Naive B cell (primary cell): ENCODE measurements at regions not wholly inside any gene's neighbourhood (a gene's known extent, or its start where the extent isn't known, plus 50 kb on each side); places are given as distances from the start of the nearest gene placed in this dataset.
A peak's percentile ranks its signal among the peaks of the same experiment; 100 is the strongest.

Source experiments
- ATAC-seq, 2 donors: fragments of 150-1000 bp; cut with Tn5 transposase; 2 replicates each; pipeline ENCODE4 v1.10.0; 2021; ENCODE audit warnings: low read depth in 2 of 2, mild to moderate bottlenecking in 2 of 2, moderate library complexity in 2 of 2
- DNase-seq: peaks from one replicate; pipeline ENCODE4 v3.0.0; 2022
- H3K27ac Mint-ChIP-seq, 6 donors: one replicate each; pipeline ENCODE4 v1.8.0; 2020 to 2022; ENCODE audit warnings: mild to moderate bottlenecking in 6 of 6, mixed read lengths in 6 of 6, moderate library complexity in 5 of 6, inconsistent platforms in 2 of 6
- H3K27me3 Mint-ChIP-seq, 3 donors: one replicate each; pipeline ENCODE4 v1.8.0; 2021 to 2022; ENCODE audit warnings: mixed read lengths in 3 of 3, mild to moderate bottlenecking in 1 of 3
- H3K36me3 Mint-ChIP-seq, 2 donors: one replicate each; pipeline ENCODE4 v1.8.0; 2020 to 2022; ENCODE audit warnings: mixed read lengths in 2 of 2, inconsistent platforms in 1 of 2, mild to moderate bottlenecking in 1 of 2
- H3K4me1 Mint-ChIP-seq, 3 donors: one replicate each; pipeline ENCODE4 v1.8.0; 2020 to 2022; ENCODE audit warnings: mixed read lengths in 3 of 3, inconsistent platforms in 1 of 3, mild to moderate bottlenecking in 1 of 3, moderate library complexity in 1 of 3
- H3K4me3 Mint-ChIP-seq, 8 donors: one replicate each; pipeline ENCODE4 v1.8.0; 2020 to 2022; ENCODE audit warnings: mild to moderate bottlenecking in 8 of 8, mixed read lengths in 8 of 8, moderate library complexity in 8 of 8, inconsistent platforms in 2 of 8
- H3K9me3 Mint-ChIP-seq, 7 donors: one replicate each; pipeline ENCODE4 v1.8.0; 2020 to 2022; ENCODE audit warnings: mixed read lengths in 7 of 7, mild to moderate bottlenecking in 5 of 7, inconsistent platforms in 2 of 7, moderate library complexity in 1 of 7

DNA sequence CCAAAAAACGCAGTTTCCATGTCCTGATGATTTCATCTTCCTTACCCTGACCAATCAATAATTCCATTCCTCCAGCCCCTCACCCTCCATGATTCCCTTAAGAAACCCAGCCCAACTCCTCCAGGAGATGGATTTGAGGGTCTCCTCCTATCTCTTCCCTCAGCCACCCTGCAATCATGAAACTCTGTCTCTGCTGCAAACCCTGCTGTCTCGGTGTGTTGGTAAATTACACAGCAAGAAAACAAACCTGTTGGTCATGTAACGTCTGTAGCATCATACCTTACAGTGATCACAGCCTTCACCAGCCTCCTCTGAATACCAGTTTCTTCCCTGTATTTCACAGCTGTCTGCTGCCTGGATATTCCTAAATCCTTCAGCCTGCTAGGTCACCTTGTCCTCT lies 300.7 kb upstream of the NEBL start:
- ATAC-seq (no peak), DNase-seq (no peak)
- Mint-ChIP-seq H3K36me3 (peaks cover 0 to 13% of the 10 kb centered on the region in 2 donors), H3K4me3 (no peak overlapping the region), H3K27me3 (peaks cover 0 to 6% (median 4%) of the 10 kb centered on the region in 3 donors), H3K9me3 (peaks cover 2 to 24% (median 12%) of the 10 kb centered on the region in 7 donors), H3K27ac (no peak overlapping the region), H3K4me1 (no peaks in the 10 kb centered on the region)

DNA sequence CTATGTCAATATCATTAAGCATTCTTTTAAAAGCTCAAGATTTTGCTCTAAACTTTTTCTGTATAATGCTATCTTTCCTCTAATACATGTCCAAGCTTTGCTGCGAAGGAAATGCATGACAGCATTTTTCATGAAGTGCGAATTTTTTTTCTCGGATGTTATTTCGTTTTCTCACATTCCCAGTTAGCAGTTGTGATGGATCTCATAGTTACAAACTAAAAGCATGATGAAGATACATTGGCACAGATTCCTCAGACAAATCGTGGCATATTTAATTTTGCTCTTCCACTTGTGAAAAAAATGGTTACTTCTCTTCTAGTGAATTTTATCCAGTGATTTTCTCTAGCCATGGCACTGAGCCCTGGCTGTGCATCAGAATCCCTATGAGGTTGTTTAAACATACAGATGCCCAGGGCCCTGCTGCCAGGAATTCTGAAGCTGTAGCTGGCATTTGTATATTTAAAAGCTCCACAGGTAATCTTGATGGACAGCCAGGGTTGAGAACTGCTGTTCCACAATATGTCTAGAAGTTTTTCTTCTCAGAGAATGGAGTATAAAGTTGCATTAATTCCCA lies 299.8 kb upstream of the NEBL start:
- Mint-ChIP-seq H3K27ac (no peak overlapping the region), H3K27me3 (peaks cover 0 to 7% (median 6%) of the 10 kb centered on the region in 3 donors), H3K36me3 (peaks cover 0 to 13% of the 10 kb centered on the region in 2 donors), H3K9me3 (peaks cover 2 to 24% (median 12%) of the 10 kb centered on the region in 7 donors), H3K4me3 (no peak overlapping the region), H3K4me1 (no peaks in the 10 kb centered on the region)
- DNase-seq (no peak), ATAC-seq (no peak)

DNA sequence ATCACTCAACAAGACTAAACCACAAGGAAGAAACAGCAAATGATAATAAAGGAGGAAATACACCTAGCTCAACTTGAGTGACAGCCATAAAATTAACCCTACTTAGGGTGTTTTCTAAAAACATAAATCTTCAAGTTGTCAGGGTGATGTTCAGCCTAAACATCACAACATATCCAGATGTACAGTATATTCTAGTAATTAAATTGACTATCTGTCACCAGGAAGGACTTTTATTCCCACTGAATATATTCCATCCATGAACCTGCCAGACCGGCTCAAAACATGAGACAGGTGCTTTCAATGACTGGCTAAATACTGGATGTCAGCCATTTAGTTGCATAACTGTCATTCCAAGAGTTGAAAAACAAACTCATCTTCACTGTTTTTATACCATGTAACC lies 298.1 kb upstream of the NEBL start:
- H3K4me1 Mint-ChIP-seq, result no peaks in the 10 kb centered on the region

DNA sequence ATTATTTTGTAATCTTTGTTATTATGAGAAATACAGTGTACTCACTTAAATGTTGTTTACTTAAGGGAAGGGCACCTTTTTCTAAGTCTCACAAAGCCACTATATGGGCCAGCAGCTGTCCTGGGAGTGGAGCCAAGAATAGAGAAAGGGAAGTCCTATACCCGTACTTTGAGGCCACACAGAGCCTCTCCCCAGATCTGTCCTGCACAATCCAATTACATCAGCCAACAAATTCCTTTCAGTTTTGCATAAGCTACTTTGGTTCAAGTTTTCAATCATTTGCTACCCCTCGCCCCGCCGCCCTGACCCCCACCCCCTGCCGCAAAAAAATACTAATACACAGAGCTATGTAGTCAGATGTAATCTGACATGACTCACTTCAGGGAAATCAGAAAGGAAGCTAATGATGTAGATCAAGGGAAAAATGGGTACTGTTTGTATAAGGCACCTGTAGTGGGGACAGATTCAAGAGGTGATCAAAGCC lies 297.4 kb upstream of the NEBL start:
- no peaks in the 10 kb centered on the region for H3K4me1 Mint-ChIP-seq
- ATAC-seq (no peak), DNase-seq (no peak)
- H3K36me3 Mint-ChIP-seq, result peaks cover 0 to 13% of the 10 kb centered on the region in 2 donors
- peaks cover 2 to 24% (median 13%) of the 10 kb centered on the region in 7 donors for H3K9me3 Mint-ChIP-seq
- peaks cover 0 to 7% (median 5%) of the 10 kb centered on the region in 3 donors for H3K27me3 Mint-ChIP-seq
- H3K4me3 Mint-ChIP-seq, result no peak overlapping the region
- H3K27ac Mint-ChIP-seq, result no peak overlapping the region

More for the DNA sequence above, 298.1 kb upstream of the NEBL start:
- ATAC-seq (no peak), DNase-seq (no peak)
- H3K27ac Mint-ChIP-seq, result no peak overlapping the region
- peaks cover 0 to 7% (median 5%) of the 10 kb centered on the region in 3 donors for H3K27me3 Mint-ChIP-seq
- no peak overlapping the region for H3K4me3 Mint-ChIP-seq
- H3K36me3 Mint-ChIP-seq, result peaks cover 0 to 13% of the 10 kb centered on the region in 2 donors
- peaks cover 2 to 24% (median 12%) of the 10 kb centered on the region in 7 donors for H3K9me3 Mint-ChIP-seq

DNA sequence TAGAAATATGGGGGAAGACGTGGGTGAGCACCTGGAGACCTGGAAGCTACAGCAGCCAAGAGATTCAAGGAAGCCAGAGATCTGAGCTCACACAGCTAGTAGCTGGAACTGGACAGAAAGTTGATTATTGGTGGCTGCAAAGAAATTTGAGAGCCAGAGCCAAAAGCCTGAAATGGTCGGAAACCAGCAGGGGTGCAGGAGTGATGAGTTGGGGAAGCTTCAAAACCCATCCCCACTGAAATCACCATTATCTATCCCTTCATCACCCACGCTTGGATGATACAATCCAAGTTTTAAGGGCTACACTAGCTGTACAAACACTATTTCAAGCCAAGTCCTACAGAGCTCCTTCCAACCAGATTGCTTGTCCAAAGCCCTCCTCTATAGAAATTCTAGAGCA lies 296.1 kb upstream of the NEBL start:
- Mint-ChIP-seq H3K4me3 (no peak overlapping the region), H3K9me3 (peaks cover 5 to 24% (median 15%) of the 10 kb centered on the region in 7 donors), H3K27ac (no peak overlapping the region), H3K4me1 (no peaks in the 10 kb centered on the region), H3K27me3 (peaks cover 0 to 7% (median 5%) of the 10 kb centered on the region in 3 donors), H3K36me3 (peaks cover 0 to 8% of the 10 kb centered on the region in 2 donors)
- no peak for DNase-seq
- no peak for ATAC-seq

DNA sequence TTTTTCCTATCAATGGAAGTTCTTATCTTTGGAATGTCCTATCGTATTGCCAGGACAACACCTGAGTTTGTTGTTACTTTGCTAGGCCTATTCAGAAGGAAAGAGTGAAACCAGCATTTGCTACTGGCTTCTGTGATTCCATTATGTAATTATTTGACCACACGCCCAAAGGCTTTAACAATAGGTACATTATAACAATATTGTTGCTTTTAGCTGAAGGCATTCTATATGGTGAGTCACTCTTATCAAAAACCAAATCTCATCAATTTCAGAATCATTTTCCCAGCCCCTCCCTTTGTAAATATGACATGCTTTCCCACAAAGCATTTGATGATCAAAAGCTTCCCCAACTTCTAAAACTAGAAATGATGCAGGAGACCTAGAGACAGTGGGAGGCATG lies 294.4 kb upstream of the NEBL start:
- H3K9me3 Mint-ChIP-seq, result peaks cover 2 to 9% (median 5%) of the 10 kb centered on the region in 7 donors
- H3K36me3 Mint-ChIP-seq, result no peaks in the 10 kb centered on the region
- H3K4me1 Mint-ChIP-seq, result no peaks in the 10 kb centered on the region
- H3K4me3 Mint-ChIP-seq, result no peak overlapping the region
- DNase-seq (no peak), ATAC-seq (no peak)
- no peak overlapping the region for H3K27ac Mint-ChIP-seq
- H3K27me3 Mint-ChIP-seq, result peaks cover 0 to 7% (median 5%) of the 10 kb centered on the region in 3 donors

DNA sequence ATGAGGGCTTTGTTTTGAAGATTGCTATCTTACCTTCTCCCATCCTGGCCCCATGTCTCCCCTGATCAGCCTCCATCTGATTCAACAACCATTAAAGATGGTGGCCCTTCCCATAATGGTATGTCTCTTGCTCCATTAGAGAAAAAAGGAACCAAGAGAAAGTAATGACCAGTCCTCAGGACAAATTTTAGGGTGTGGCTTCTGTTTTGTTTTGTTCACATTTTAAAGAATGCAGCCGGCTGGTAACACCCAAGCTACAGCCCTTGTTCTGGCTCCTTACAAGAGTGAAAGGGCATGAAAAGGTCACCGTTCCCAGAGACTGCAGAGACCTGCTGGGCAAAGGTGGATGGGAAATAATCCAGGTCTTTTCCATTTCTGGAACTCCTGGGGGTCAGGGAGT lies 287.9 kb upstream of the NEBL start:
- Mint-ChIP-seq H3K4me3 (no peak overlapping the region), H3K27me3 (peaks cover 0 to 6% (median 4%) of the 10 kb centered on the region in 3 donors), H3K36me3 (no peaks in the 10 kb centered on the region), H3K27ac (no peak overlapping the region), H3K9me3 (peaks cover 3 to 14% (median 7%) of the 10 kb centered on the region in 7 donors), H3K4me1 (no peaks in the 10 kb centered on the region)
- no peak for DNase-seq
- no peak for ATAC-seq

DNA sequence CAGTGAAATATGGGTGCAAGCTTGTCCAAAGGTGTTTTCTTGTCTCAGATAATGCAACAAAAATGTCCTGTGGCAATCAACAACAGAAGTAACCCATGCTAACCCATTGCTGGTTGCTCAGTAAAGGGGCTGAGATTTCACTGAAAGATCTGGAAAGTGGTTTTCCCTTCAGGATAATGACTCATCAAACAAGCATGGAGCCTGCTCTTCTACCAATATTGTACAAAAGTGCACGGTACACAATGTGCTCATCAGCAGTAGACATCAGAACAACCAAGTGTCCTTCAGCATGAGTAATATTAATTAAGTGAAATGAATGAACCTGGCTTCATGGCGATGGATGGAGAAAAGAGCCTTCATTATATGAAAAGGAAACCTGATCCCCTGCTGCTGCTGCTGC lies 287.1 kb upstream of the NEBL start:
- peaks cover 0 to 10% (median 6%) of the 10 kb centered on the region in 3 donors for H3K27me3 Mint-ChIP-seq
- peaks cover 2 to 17% (median 7%) of the 10 kb centered on the region in 7 donors for H3K9me3 Mint-ChIP-seq
- H3K36me3 Mint-ChIP-seq, result no peaks in the 10 kb centered on the region
- no peak overlapping the region for H3K4me3 Mint-ChIP-seq
- H3K4me1 Mint-ChIP-seq, result no peaks in the 10 kb centered on the region
- DNase-seq, result no peak
- ATAC-seq, result no peak
- H3K27ac Mint-ChIP-seq, result no peak overlapping the region

DNA sequence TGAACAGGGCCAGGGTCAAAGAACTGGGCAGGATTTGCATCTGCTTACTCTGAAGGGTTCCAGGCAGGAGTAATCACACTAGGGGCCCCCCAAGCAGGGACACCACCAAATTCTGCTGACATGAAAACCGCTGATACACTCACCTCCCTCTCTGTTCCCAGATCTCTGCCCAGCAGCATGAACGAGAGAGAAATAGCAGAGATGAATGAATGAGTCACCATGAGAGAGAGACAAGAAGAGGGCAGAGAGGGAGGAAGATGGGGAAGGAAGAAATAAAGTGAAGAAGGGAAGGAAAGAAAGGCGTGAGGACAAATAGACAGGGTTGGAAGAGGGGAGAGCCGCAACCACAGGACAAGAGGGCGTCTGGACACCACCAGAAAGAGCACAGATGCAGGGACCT lies 285.9 kb upstream of the NEBL start:
- ATAC-seq (no peak), DNase-seq (no peak)
- H3K36me3 Mint-ChIP-seq, result no peaks in the 10 kb centered on the region
- H3K9me3 Mint-ChIP-seq, result peaks cover 0 to 18% (median 3%) of the 10 kb centered on the region in 7 donors
- no peaks in the 10 kb centered on the region for H3K4me1 Mint-ChIP-seq
- no peak overlapping the region for H3K4me3 Mint-ChIP-seq
- no peak overlapping the region for H3K27ac Mint-ChIP-seq
- H3K27me3 Mint-ChIP-seq, result peaks cover 0 to 15% (median 14%) of the 10 kb centered on the region in 3 donors

DNA sequence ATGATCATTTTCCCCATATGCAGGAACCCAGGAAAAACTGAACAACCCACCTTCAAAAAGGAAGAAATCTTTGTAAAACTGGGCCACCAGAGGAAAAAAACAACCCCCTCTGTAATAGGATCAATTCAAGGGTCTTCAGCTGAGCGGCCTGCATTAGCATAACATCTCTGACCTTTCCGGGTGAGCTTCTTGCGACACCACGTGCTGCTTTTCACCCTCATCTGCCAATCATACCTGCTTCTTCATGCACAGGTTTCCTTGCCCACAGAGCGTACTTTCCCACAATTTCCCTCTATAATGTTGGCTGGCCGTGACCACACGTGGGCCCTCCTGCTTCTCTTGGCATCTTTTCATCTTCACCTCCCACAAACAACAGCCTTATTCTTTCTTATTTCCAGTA lies 284.3 kb upstream of the NEBL start:
- Mint-ChIP-seq H3K36me3 (no peaks in the 10 kb centered on the region), H3K4me1 (no peaks in the 10 kb centered on the region), H3K4me3 (peak overlapping the region in 1 of 8 donors; percentile 81), H3K27ac (no peak overlapping the region), H3K9me3 (peaks cover 0 to 18% (median 3%) of the 10 kb centered on the region in 7 donors), H3K27me3 (peaks cover 7 to 31% (median 23%) of the 10 kb centered on the region in 3 donors)
- no peak for ATAC-seq
- DNase-seq, result no peak

DNA sequence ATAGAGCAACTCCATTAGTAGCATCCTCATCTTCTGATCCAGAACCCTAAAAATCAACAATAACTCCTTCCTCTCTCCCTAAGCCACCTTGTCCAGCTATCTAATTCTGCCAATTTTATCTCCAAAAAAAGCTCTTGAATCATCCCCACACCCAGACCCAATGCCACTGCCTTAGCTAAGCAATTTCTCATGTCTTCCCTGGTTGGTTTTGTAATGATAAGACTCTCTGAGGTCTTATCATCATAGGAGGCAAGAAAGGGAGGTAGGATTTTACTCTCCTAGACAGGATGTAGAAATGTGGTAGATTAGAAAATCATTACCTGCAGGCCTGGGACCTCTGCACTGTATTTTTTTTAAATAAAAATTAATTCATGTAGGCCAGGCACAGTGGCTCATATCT lies 283.5 kb upstream of the NEBL start:
- peaks cover 0 to 18% (median 3%) of the 10 kb centered on the region in 7 donors for H3K9me3 Mint-ChIP-seq
- peaks cover 10 to 37% (median 27%) of the 10 kb centered on the region in 3 donors for H3K27me3 Mint-ChIP-seq
- no peak overlapping the region for H3K4me3 Mint-ChIP-seq
- H3K27ac Mint-ChIP-seq, result no peak overlapping the region
- H3K36me3 Mint-ChIP-seq, result no peaks in the 10 kb centered on the region
- ATAC-seq, result no peak
- H3K4me1 Mint-ChIP-seq, result no peaks in the 10 kb centered on the region
- no peak for DNase-seq

DNA sequence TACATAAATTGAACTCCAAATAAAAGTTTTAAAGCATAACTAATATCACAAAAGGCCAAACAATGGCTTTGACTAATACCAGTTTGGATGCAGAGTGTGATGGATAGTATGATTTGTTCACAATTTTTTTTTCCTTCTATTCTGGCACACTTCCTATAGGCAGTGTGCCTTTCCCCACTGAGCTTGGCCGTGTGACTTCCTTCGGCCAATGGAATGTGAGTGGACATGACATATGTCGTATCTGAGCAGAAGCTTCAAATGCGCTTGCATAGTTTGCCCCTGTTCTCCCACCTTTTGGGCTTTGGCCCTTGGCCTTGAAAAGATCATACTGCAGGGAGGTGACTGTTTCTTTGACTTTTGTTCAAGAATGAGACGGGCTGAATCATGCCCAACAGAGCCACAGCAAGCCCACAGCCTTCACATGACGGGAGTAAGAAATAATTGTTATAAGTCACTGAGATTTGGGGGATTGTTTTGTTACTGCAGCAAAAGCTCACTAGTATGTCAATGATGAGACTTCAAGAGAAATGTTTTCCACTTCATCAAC lies 279.9 kb upstream of the NEBL start:
- peaks cover 27 to 66% (median 47%) of the 10 kb centered on the region in 3 donors for H3K27me3 Mint-ChIP-seq
- H3K4me1 Mint-ChIP-seq, result peaks cover 0 to 10% (median 3%) of the 10 kb centered on the region in 3 donors
- H3K4me3 Mint-ChIP-seq, result no peak overlapping the region
- DNase-seq (no peak), ATAC-seq (no peak)
- no peak overlapping the region for H3K27ac Mint-ChIP-seq
- H3K36me3 Mint-ChIP-seq, result peaks cover 0 to 7% of the 10 kb centered on the region in 2 donors
- H3K9me3 Mint-ChIP-seq, result peaks cover 0 to 18% (median 3%) of the 10 kb centered on the region in 7 donors

DNA sequence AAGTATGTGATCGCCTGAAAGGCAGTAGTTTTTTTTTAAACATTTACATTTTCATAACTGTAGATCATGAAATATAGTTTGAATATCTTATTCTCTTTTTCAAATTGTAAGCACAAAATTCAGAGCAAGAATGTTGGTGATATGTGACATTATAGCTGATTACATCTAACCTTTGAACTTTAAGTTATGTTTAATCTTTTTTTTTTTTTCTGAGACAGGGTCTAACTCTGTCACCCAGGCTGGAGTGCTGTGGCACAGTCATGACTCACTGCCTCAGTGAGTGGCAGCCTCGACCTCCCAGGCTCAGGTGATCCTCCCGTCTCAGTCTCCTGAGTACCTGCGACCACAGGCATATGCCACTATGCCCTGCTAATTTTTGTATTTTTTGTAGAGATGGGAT lies 278.7 kb upstream of the NEBL start:
- Mint-ChIP-seq H3K4me1 (peaks cover 0 to 10% (median 3%) of the 10 kb centered on the region in 3 donors), H3K27me3 (peaks cover 35 to 74% (median 50%) of the 10 kb centered on the region in 3 donors), H3K27ac (no peak overlapping the region), H3K4me3 (no peak overlapping the region), H3K36me3 (peaks cover 0 to 7% of the 10 kb centered on the region in 2 donors), H3K9me3 (peaks cover 0 to 18% (median 3%) of the 10 kb centered on the region in 7 donors)
- DNase-seq, result no peak
- ATAC-seq, result no peak
